ENCODE measurements at regions not wholly inside any gene's neighbourhood (a gene's known extent, or its start where the extent isn't known, plus 50 kb on each side); places are given as distances from the start of the nearest gene placed in this dataset.

DNA sequence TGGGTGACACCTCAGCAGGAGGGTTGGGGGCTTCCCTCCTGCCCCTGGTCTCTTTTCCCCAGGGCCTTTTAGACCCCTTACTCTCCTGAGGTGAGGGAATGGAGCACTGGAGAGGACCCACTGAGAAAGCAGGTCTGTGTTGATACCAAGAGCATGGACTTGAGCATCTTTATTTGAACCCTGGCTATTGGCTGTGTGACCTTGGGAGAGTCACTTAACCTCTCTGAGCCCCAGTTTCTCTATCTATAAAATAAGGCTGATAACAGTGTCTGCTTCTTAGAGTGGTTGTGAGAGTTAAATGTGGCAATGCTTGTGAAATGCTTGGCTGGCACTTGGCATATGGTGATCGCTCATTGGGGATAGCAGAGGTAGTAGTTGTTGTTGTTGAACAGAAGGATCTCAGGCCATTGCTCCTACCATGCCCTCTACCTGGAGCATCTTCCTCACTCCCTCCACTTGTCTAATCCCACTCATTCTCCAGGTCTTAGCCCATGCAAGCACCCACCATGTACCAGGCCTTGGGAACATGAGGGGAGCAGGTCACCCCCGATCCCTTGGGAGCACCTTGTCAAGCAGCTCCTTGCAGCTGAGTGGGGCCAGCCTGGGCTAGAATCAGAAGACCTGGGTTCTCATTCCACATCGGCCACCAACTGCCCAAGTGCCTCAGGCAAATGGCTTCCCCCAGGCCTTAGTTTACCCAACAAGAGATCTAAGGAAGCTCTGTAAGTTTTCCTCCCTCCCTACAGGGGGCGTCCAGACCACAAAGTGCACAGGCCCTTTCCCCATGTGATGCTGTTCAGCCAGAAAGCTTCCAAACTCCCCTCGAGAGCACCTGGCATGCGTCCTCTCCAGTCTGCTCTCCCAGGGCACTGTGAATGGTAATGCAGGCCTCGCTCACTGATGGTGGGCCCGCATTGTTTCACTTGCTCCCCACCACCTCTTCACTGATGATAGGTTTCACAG lies 96.7 kb downstream of the LSM3 start:
- H2AK5ac ChIP-seq (ENCODE audit: low read length), result no peak overlapping the region
- no peak overlapping the region for H4K5ac ChIP-seq (ENCODE audit: low read length)
- H2BK5ac ChIP-seq (ENCODE audit: low read length), result peak overlapping the region; percentile 18
- H3K79me1 ChIP-seq (ENCODE audit: low read length), result no peaks in the 10 kb centered on the region
- H3K27me3 ChIP-seq (ENCODE audit: insufficient read depth, low read length, poor library complexity), result no peaks in the 10 kb centered on the region
- no peak overlapping the region for H3K9ac ChIP-seq (ENCODE audit: low read length)
- H3K4me3 ChIP-seq (ENCODE audit: low read length), result no peak overlapping the region
- no peak overlapping the region for H3K27ac ChIP-seq (ENCODE audit: low read depth, low read length)
- peak overlapping the region; percentile 66 for H3K56ac ChIP-seq (ENCODE audit: low read length)
- peak; percentile 81 for DNase-seq
- H2BK15ac ChIP-seq (replicated peaks; ENCODE audit: low read depth), result no peak overlapping the region
- H4K8ac ChIP-seq (ENCODE audit: low read depth, low read length), result no peak overlapping the region
- no peaks in the 10 kb centered on the region for H3K36me3 ChIP-seq (ENCODE audit: control insufficient read depth, insufficient read depth, low read length)
- H3K23ac ChIP-seq (ENCODE audit: low read length), result no peak overlapping the region
- WGBS (ENCODE audit: extremely low coverage, insufficient coverage, low lambda C conversion rate), result no CpG with 5 or more reads among the region's 8 CpGs
- H3K79me2 ChIP-seq (ENCODE audit: control insufficient read depth, insufficient read depth, low read length), result no peaks in the 10 kb centered on the region
- H3K4me1 ChIP-seq (ENCODE audit: control insufficient read depth, low read depth, low read length), result peaks cover 13% of the 10 kb centered on the region
- H3K4ac ChIP-seq (ENCODE audit: low read depth, low read length), result peak overlapping the region; percentile 44
- no peak overlapping the region for H3K4me2 ChIP-seq (ENCODE audit: low read length)
- H3K18ac ChIP-seq (ENCODE audit: low read length), result peak overlapping the region; percentile 60
- peak overlapping the region; percentile 62 for H2BK120ac ChIP-seq (ENCODE audit: low read depth, low read length)

GRCh38 chr3:14275962-14276909 lies 97.6 kb downstream of the LSM3 start:
- H3K9ac ChIP-seq (ENCODE audit: low read length), result no peak overlapping the region
- no peak overlapping the region for H2AK5ac ChIP-seq (ENCODE audit: low read length)
- no peak overlapping the region for H3K27ac ChIP-seq (ENCODE audit: low read depth, low read length)
- H3K79me2 ChIP-seq (ENCODE audit: control insufficient read depth, insufficient read depth, low read length), result no peaks in the 10 kb centered on the region
- no peak overlapping the region for H4K5ac ChIP-seq (ENCODE audit: low read length)
- no peaks in the 10 kb centered on the region for H3K79me1 ChIP-seq (ENCODE audit: low read length)
- H2BK120ac ChIP-seq (ENCODE audit: low read depth, low read length), result no peak overlapping the region
- H3K36me3 ChIP-seq (ENCODE audit: control insufficient read depth, insufficient read depth, low read length), result no peaks in the 10 kb centered on the region
- H3K4ac ChIP-seq (ENCODE audit: low read depth, low read length), result peak overlapping the region; percentile 74
- H3K23ac ChIP-seq (ENCODE audit: low read length), result no peak overlapping the region
- no peak for DNase-seq
- no peak overlapping the region for H3K4me3 ChIP-seq (ENCODE audit: low read length)
- no CpG with 5 or more reads among the region's 12 CpGs for WGBS (ENCODE audit: extremely low coverage, insufficient coverage, low lambda C conversion rate)
- no peak overlapping the region for H2BK15ac ChIP-seq (replicated peaks; ENCODE audit: low read depth)
- H4K8ac ChIP-seq (ENCODE audit: low read depth, low read length), result no peak overlapping the region
- peaks cover 13% of the 10 kb centered on the region for H3K4me1 ChIP-seq (ENCODE audit: control insufficient read depth, low read depth, low read length)
- H3K56ac ChIP-seq (ENCODE audit: low read length), result peak overlapping the region; percentile 54
- H3K27me3 ChIP-seq (ENCODE audit: insufficient read depth, low read length, poor library complexity), result no peaks in the 10 kb centered on the region
- H2BK5ac ChIP-seq (ENCODE audit: low read length), result no peak overlapping the region
- H3K18ac ChIP-seq (ENCODE audit: low read length), result no peak overlapping the region
- H3K4me2 ChIP-seq (ENCODE audit: low read length), result no peak overlapping the region

- no peaks in the 10 kb centered on the region for H3K36me3 ChIP-seq (ENCODE audit: control insufficient read depth, insufficient read depth, low read length)
- peak overlapping the region; percentile 17 for H3K56ac ChIP-seq (ENCODE audit: low read length)
- no peak overlapping the region for H3K23ac ChIP-seq (ENCODE audit: low read length)
- peak overlapping the region; percentile 46 for H3K4ac ChIP-seq (ENCODE audit: low read depth, low read length)
- H3K4me1 ChIP-seq (ENCODE audit: control insufficient read depth, low read depth, low read length), result peaks cover 10% of the 10 kb centered on the region
- no peak overlapping the region for H4K5ac ChIP-seq (ENCODE audit: low read length)
- no CpG with 5 or more reads among the region's 5 CpGs for WGBS (ENCODE audit: extremely low coverage, insufficient coverage, low lambda C conversion rate)
- no peak overlapping the region for H2BK5ac ChIP-seq (ENCODE audit: low read length)
- no peak overlapping the region for H2BK120ac ChIP-seq (ENCODE audit: low read depth, low read length)
- DNase-seq, result no peak
- no peaks in the 10 kb centered on the region for H3K27me3 ChIP-seq (ENCODE audit: insufficient read depth, low read length, poor library complexity)
- H3K79me1 ChIP-seq (ENCODE audit: low read length), result no peaks in the 10 kb centered on the region
- H3K18ac ChIP-seq (ENCODE audit: low read length), result no peak overlapping the region
- H3K9ac ChIP-seq (ENCODE audit: low read length), result no peak overlapping the region
- H4K8ac ChIP-seq (ENCODE audit: low read depth, low read length), result no peak overlapping the region
- H3K79me2 ChIP-seq (ENCODE audit: control insufficient read depth, insufficient read depth, low read length), result no peaks in the 10 kb centered on the region
- H2BK15ac ChIP-seq (replicated peaks; ENCODE audit: low read depth), result no peak overlapping the region
- no peak overlapping the region for H3K4me2 ChIP-seq (ENCODE audit: low read length)
- peak overlapping the region; percentile 38 for H2AK5ac ChIP-seq (ENCODE audit: low read length)
- no peak overlapping the region for H3K27ac ChIP-seq (ENCODE audit: low read depth, low read length)
- no peak overlapping the region for H3K4me3 ChIP-seq (ENCODE audit: low read length)
Observed at GRCh38 chr3:14277557-14277956, 98.9 kb downstream of the LSM3 start.

DNA sequence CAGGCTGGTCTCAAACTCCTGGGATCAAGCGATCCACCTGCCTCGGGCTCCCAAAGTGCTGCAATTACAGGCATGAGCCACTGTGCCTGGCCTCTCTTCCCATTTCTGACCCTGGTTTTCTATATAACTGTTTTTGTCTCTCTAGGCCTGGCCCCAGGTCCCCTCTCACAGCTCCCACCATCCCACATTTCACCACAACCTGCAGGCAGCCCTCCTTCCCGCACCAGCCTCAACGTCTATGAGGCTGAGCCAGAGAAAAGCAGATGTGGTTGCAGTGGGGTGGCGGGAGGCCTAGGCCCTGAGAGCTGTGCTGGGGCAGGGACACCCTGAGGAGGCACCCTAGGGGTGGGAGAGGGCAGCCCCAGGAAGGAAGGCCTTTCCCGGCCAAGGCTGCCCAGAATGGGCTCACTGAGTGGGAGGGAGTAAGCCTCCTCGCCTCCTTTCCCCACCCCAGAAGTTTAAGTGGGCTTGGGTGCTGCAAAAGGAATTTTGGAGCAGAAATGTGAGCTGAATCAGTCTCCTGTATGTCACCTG lies 99.7 kb downstream of the LSM3 start:
- Histone ChIP-seq H4K5ac (ENCODE audit: low read length) (no peak overlapping the region), H3K36me3 (ENCODE audit: control insufficient read depth, insufficient read depth, low read length) (no peaks in the 10 kb centered on the region), H3K4me2 (ENCODE audit: low read length) (no peak overlapping the region), H3K18ac (ENCODE audit: low read length) (peak overlapping the region; percentile 15), H3K27ac (ENCODE audit: low read depth, low read length) (peak overlapping the region; percentile 54), H3K4ac (ENCODE audit: low read depth, low read length) (peak overlapping the region; percentile 46), H2BK5ac (ENCODE audit: low read length) (peak overlapping the region; percentile 47), H3K9ac (ENCODE audit: low read length) (peak overlapping the region; percentile 22), H3K56ac (ENCODE audit: low read length) (peak overlapping the region; percentile 78), H3K4me3 (ENCODE audit: low read length) (no peak overlapping the region), H3K27me3 (ENCODE audit: insufficient read depth, low read length, poor library complexity) (no peaks in the 10 kb centered on the region), H2AK5ac (ENCODE audit: low read length) (peak overlapping the region; percentile 14), H3K23ac (ENCODE audit: low read length) (no peak overlapping the region), H2BK120ac (ENCODE audit: low read depth, low read length) (peak overlapping the region; percentile 24), H4K8ac (ENCODE audit: low read depth, low read length) (no peak overlapping the region), H3K79me1 (ENCODE audit: low read length) (no peaks in the 10 kb centered on the region), H3K4me1 (ENCODE audit: control insufficient read depth, low read depth, low read length) (peaks cover 10% of the 10 kb centered on the region), H3K79me2 (ENCODE audit: control insufficient read depth, insufficient read depth, low read length) (no peaks in the 10 kb centered on the region), H2BK15ac (replicated peaks; ENCODE audit: low read depth) (no peak overlapping the region)
- WGBS (ENCODE audit: extremely low coverage, insufficient coverage, low lambda C conversion rate), result no CpG with 5 or more reads among the region's 7 CpGs
- no peak for DNase-seq

DNA sequence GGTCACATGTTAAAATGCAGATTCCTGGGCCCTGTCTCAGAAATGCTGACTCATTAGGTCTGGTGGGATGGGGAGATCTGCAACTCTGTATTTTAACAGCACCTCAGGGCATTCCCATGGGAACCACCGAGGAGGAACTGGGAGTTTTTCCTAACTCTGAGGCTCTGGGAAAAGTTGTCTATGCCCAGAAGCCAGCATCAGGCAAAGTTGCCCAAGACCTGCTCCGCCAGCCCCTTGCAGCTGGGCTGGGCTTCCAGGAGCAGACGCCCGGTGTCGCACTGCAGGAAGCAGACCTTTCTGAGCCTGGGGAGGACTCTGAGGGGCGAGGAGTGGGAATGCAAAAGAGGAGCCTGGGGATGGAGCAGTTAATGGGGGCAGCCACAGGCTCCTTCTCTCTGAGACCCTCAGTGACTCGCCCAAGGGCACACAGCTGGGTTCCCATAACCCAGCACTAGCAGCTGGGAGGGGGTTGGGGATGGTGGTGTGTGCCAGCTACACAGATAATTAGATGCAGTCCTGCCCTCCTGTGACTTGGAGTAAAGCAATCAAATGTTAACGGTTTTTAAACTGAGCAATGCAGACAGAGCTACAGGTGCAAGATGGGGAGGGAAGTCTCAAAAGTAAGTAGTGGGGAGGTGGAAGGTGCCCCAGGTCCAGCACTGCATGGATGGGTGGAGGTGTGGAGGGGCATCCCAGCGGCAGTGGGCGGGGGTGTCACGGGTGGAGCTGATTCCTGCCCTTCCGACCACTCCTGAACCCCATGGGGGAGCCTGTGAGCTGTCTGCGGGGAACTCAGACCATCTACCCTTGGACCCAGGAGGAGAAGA lies 100.4 kb downstream of the LSM3 start:
- Histone ChIP-seq H2BK120ac (ENCODE audit: low read depth, low read length) (peak overlapping the region; percentile 13), H3K27me3 (ENCODE audit: insufficient read depth, low read length, poor library complexity) (no peaks in the 10 kb centered on the region), H3K23ac (ENCODE audit: low read length) (no peak overlapping the region), H3K4me2 (ENCODE audit: low read length) (no peak overlapping the region), H3K9ac (ENCODE audit: low read length) (no peak overlapping the region), H2AK5ac (ENCODE audit: low read length) (no peak overlapping the region), H3K27ac (ENCODE audit: low read depth, low read length) (peak overlapping the region; percentile 54), H3K4ac (ENCODE audit: low read depth, low read length) (peak overlapping the region; percentile 66), H3K4me1 (ENCODE audit: control insufficient read depth, low read depth, low read length) (peaks cover 6% of the 10 kb centered on the region), H4K5ac (ENCODE audit: low read length) (no peak overlapping the region), H4K8ac (ENCODE audit: low read depth, low read length) (no peak overlapping the region), H2BK5ac (ENCODE audit: low read length) (peak overlapping the region; percentile 47), H3K4me3 (ENCODE audit: low read length) (no peak overlapping the region), H2BK15ac (replicated peaks; ENCODE audit: low read depth) (no peak overlapping the region), H3K79me2 (ENCODE audit: control insufficient read depth, insufficient read depth, low read length) (no peaks in the 10 kb centered on the region), H3K36me3 (ENCODE audit: control insufficient read depth, insufficient read depth, low read length) (no peaks in the 10 kb centered on the region), H3K18ac (ENCODE audit: low read length) (peak overlapping the region; percentile 15), H3K56ac (ENCODE audit: low read length) (peak overlapping the region; percentile 78), H3K79me1 (ENCODE audit: low read length) (no peaks in the 10 kb centered on the region)
- peak; percentile 92 for DNase-seq
- no CpG with 5 or more reads among the region's 13 CpGs for WGBS (ENCODE audit: extremely low coverage, insufficient coverage, low lambda C conversion rate)
